ENCODE measurements at regions not wholly inside any gene's neighbourhood (a gene's known extent, or its start where the extent isn't known, plus 50 kb on each side); places are given as distances from the start of the nearest gene placed in this dataset.

DNA sequence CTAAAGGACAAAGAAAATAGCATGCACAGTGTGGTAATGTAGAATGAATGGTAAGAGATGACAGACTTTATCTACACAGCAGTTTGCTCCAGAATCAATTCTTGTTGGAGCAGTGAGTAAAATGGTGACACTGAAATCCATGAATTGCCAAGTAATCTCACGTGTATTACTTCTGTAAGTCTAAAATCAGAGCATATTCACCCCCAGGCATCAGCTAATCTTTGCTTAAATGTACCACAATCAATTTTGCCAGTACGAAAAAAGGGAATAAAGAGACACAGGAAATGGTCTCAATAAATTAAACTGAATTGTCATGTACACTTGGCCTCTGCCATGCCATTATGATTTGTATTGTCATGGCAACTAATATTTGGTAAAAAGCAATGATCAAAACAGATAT, 294.2 kb downstream of the PCDH17 start:
- Mint-ChIP-seq H3K27me3 (ENCODE audit: low read depth) (no peaks in the 10 kb centered on the region), H3K9me3 (peaks cover 9% of the 10 kb centered on the region), H3K4me3 (ENCODE audit: low read depth) (no peak overlapping the region), H3K4me1 (ENCODE audit: low read depth) (no peaks in the 10 kb centered on the region), H3K36me3 (ENCODE audit: low read depth) (no peaks in the 10 kb centered on the region), H3K27ac (no peak overlapping the region)
- DNase-seq (ENCODE audit: low spot score) = no peak
- intact Hi-C loops (cut with micrococcal nuclease) = no loop called here

DNA sequence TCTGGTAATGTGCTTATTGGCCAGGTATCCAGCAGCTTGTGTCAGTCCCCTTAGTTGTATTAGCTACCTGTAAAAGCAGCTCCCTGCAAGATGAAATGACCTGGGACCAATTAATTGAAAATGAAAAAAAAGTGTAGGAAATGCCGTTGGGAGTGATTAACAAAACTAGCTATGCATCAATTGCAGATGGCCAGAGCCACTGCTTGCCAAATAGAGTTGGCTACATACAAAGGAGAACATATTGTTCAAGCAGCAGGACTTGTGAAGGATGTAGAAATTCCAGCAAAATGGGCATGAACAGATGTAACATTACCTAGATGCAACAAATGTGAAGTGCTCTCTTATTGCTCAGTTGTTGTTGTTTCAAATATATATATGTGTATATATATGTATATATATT, 300.5 kb downstream of the PCDH17 start:
- H3K4me3 Mint-ChIP-seq (ENCODE audit: low read depth) = no peak overlapping the region
- H3K9me3 Mint-ChIP-seq = peaks cover 30% of the 10 kb centered on the region
- intact Hi-C loops (cut with micrococcal nuclease) = no loop called here
- no peak for DNase-seq (ENCODE audit: low spot score)
- no peak overlapping the region for H3K27ac Mint-ChIP-seq
- no peaks in the 10 kb centered on the region for H3K4me1 Mint-ChIP-seq (ENCODE audit: low read depth)
- H3K36me3 Mint-ChIP-seq (ENCODE audit: low read depth) = no peaks in the 10 kb centered on the region
- no peaks in the 10 kb centered on the region for H3K27me3 Mint-ChIP-seq (ENCODE audit: low read depth)

DNA sequence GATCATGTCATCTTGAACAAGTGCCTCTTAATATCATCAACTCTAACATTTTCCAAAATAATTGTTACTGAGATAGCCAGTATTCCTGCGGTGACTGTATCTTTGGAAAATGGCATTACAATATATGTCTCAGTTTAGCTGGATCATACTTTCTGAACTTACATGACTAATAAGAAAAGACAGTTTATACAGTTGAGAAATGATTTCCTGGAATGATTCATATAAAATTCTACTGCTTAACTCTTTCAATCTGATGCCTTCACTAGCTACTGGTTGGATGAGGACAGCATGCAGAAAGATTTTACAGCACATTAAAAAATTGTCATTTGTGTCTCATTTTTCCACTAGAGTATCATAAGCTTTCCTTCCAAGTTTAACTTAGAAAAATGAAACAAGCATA, 302.1 kb downstream of the PCDH17 start:
- no peaks in the 10 kb centered on the region for H3K4me1 Mint-ChIP-seq (ENCODE audit: low read depth)

DNA sequence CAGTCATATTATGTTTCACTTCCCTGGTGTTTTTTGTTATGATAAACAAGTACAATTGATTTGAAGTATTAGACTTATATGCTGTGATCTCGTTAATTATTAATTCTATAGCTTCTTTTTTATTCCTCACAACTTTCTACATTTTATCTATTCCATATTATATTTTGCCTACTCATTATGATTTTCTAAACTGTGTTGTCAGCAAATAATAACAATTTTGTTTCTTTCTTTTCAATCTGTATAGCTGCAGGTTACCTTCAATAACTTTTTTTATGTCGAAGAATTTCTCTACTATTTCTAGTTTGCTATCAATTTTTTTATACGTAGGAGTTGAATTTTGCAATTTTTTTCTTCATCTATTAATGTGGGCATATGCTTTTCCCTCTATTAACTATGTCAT, 304.4 kb downstream of the PCDH17 start:
- intact Hi-C loops (cut with micrococcal nuclease) = no loop called here
- no peaks in the 10 kb centered on the region for H3K27me3 Mint-ChIP-seq (ENCODE audit: low read depth)
- no peaks in the 10 kb centered on the region for H3K36me3 Mint-ChIP-seq (ENCODE audit: low read depth)
- H3K9me3 Mint-ChIP-seq = peaks cover 36% of the 10 kb centered on the region
- H3K27ac Mint-ChIP-seq = no peak overlapping the region
- no peak overlapping the region for H3K4me3 Mint-ChIP-seq (ENCODE audit: low read depth)
- no peak for DNase-seq (ENCODE audit: low spot score)
- no peaks in the 10 kb centered on the region for H3K4me1 Mint-ChIP-seq (ENCODE audit: low read depth)

More for the DNA sequence above, 302.1 kb downstream of the PCDH17 start:
- intact Hi-C loops (cut with micrococcal nuclease) = no loop called here
- no peaks in the 10 kb centered on the region for H3K36me3 Mint-ChIP-seq (ENCODE audit: low read depth)
- H3K27me3 Mint-ChIP-seq (ENCODE audit: low read depth) = no peaks in the 10 kb centered on the region
- H3K4me3 Mint-ChIP-seq (ENCODE audit: low read depth) = no peak overlapping the region
- DNase-seq (ENCODE audit: low spot score) = no peak
- H3K27ac Mint-ChIP-seq = no peak overlapping the region
- peaks cover 35% of the 10 kb centered on the region for H3K9me3 Mint-ChIP-seq

DNA sequence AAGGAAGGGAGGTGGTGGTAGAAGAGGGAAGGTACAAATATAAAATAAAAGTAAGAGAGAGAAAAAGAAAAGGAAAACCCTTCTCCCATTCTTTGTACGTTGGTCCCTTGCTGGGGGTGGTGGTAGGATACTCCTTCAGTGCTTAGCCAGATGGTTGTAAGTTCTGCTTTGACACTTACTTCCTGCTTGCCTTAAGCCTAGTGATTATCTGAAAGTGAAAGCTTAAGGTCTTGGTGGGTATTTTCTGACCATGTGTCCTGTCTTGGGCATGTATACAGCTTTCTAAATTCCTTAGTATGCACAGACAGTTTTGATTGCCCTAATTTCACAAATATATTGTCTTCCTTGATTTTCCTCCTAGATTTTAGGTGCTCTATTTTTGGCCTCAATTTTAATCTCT, 314.8 kb downstream of the PCDH17 start:
- no peaks in the 10 kb centered on the region for H3K36me3 Mint-ChIP-seq (ENCODE audit: low read depth)
- no peaks in the 10 kb centered on the region for H3K4me1 Mint-ChIP-seq (ENCODE audit: low read depth)
- H3K27ac Mint-ChIP-seq = no peak overlapping the region
- intact Hi-C loops (cut with micrococcal nuclease) = no loop called here
- peaks cover 29% of the 10 kb centered on the region for H3K9me3 Mint-ChIP-seq
- no peak overlapping the region for H3K4me3 Mint-ChIP-seq (ENCODE audit: low read depth)
- no peak for DNase-seq (ENCODE audit: low spot score)
- H3K27me3 Mint-ChIP-seq (ENCODE audit: low read depth) = no peaks in the 10 kb centered on the region

DNA sequence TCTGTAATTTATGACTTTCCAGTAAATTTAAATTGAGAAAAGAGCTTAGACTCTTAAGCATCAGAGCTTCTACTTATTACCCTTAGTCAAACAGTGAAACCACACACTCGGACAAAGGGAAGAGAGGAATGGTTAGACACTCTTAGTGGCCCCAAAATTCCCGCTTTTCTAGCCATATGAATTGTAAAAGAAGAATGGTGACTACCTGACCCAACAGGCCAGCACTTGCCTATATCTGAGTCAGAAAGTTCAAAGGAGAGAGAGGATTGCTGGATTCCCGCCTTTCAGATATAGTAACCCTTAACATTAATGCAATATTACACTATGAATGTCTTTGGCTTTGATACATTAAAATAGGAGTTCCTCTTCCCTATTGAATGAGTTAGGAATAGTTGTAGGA, 317.3 kb downstream of the PCDH17 start:
- Mint-ChIP-seq H3K27ac (no peak overlapping the region), H3K4me3 (ENCODE audit: low read depth) (no peak overlapping the region), H3K27me3 (ENCODE audit: low read depth) (no peaks in the 10 kb centered on the region), H3K4me1 (ENCODE audit: low read depth) (no peaks in the 10 kb centered on the region), H3K36me3 (ENCODE audit: low read depth) (no peaks in the 10 kb centered on the region), H3K9me3 (peaks cover 36% of the 10 kb centered on the region)
- intact Hi-C loops (cut with micrococcal nuclease) = no loop called here
- DNase-seq (ENCODE audit: low spot score) = no peak

DNA sequence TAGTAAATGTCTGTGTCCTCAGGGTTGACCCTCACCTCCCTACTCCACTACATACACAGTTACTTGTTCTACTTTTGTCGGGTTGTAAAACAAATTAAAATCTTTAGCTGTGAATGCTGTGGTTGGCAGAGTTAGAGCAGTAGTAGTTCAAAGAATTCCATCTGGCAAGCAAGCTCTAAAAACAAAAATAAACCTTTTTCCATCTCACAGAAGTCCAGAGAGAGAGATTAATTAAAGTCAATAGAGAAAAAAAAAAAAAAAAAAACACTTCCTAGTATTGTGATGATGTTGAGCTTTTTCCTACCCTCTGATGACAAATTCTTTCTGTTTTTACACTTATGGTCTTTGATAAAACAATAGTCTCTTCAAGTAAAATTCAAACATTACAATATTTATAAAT, 338.4 kb downstream of the PCDH17 start:
- Mint-ChIP-seq H3K4me1 (ENCODE audit: low read depth) (no peaks in the 10 kb centered on the region), H3K36me3 (ENCODE audit: low read depth) (no peaks in the 10 kb centered on the region), H3K4me3 (ENCODE audit: low read depth) (no peak overlapping the region), H3K27ac (no peak overlapping the region), H3K27me3 (ENCODE audit: low read depth) (no peaks in the 10 kb centered on the region), H3K9me3 (peaks cover 62% of the 10 kb centered on the region)
- intact Hi-C loops (cut with micrococcal nuclease) = no loop called here
- DNase-seq (ENCODE audit: low spot score) = no peak

DNA sequence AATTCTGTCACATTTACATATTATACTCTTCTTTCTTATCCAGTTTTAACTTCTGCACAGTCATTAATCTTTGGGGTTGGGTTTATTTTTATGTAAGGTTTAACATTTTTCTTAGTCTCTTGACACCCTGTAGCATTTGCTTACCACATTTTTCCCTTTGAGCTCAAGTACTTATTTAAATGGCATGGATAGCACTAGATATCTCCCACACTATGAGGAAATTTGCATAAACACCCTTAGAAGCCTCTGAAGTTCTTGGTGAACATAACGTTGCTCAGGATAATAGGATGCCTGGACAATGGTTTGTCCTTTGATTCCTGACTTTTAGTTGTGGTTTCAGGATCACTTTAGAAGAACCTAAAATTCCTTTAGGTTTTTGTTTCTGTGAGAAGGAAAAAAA, 338.9 kb downstream of the PCDH17 start:
- Mint-ChIP-seq H3K9me3 (peaks cover 61% of the 10 kb centered on the region), H3K36me3 (ENCODE audit: low read depth) (no peaks in the 10 kb centered on the region), H3K4me1 (ENCODE audit: low read depth) (no peaks in the 10 kb centered on the region), H3K4me3 (ENCODE audit: low read depth) (no peak overlapping the region), H3K27me3 (ENCODE audit: low read depth) (no peaks in the 10 kb centered on the region), H3K27ac (no peak overlapping the region)
- intact Hi-C loops (cut with micrococcal nuclease) = no loop called here
- no peak for DNase-seq (ENCODE audit: low spot score)

DNA sequence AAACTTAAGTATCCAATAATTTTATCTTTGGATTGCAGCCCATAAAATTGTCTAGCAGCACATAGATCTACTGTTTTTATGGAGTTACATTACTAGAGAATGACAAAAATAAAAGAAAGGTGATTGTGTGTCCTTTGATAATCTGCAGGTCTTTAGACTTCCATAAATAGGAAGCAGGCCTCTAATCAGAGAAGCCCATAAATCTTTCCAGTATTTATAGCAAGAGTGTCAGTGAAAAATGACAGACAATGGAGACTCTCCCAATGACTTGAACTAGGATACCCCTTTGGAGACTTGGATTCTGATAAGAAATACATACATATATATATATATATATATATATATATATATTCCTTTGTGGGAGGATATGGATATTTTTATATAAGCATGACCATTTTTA, 351.2 kb downstream of the PCDH17 start:
- intact Hi-C loops (cut with micrococcal nuclease) = no loop called here
- no peak overlapping the region for H3K4me3 Mint-ChIP-seq (ENCODE audit: low read depth)
- H3K4me1 Mint-ChIP-seq (ENCODE audit: low read depth) = no peaks in the 10 kb centered on the region
- no peak overlapping the region for H3K27ac Mint-ChIP-seq
- H3K27me3 Mint-ChIP-seq (ENCODE audit: low read depth) = no peaks in the 10 kb centered on the region
- H3K36me3 Mint-ChIP-seq (ENCODE audit: low read depth) = no peaks in the 10 kb centered on the region
- DNase-seq (ENCODE audit: low spot score) = no peak
- H3K9me3 Mint-ChIP-seq = peaks cover 41% of the 10 kb centered on the region

DNA sequence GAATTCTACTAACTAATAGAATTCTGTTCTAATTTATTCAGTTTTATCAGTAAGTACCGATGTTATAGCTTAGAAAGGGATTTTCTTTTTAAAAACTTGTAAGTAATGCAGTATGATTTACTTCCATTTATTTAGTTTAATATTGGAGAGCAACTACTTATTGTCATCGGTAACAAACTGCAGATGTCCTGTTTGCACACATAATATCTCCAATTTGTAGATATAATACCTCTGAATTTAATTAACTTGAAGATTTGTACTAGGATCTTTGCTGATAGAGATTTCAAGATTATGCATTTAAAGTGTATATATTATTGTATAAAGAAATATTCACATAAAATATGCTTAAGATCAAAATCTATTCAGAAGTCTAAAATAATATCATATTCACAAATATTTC, 356.7 kb downstream of the PCDH17 start:
- no peak overlapping the region for H3K4me3 Mint-ChIP-seq (ENCODE audit: low read depth)
- H3K27me3 Mint-ChIP-seq (ENCODE audit: low read depth) = no peaks in the 10 kb centered on the region
- H3K4me1 Mint-ChIP-seq (ENCODE audit: low read depth) = no peaks in the 10 kb centered on the region
- H3K9me3 Mint-ChIP-seq = peaks cover 42% of the 10 kb centered on the region
- intact Hi-C loops (cut with micrococcal nuclease) = no loop called here
- no peak for DNase-seq (ENCODE audit: low spot score)
- no peaks in the 10 kb centered on the region for H3K36me3 Mint-ChIP-seq (ENCODE audit: low read depth)
- no peak overlapping the region for H3K27ac Mint-ChIP-seq

DNA sequence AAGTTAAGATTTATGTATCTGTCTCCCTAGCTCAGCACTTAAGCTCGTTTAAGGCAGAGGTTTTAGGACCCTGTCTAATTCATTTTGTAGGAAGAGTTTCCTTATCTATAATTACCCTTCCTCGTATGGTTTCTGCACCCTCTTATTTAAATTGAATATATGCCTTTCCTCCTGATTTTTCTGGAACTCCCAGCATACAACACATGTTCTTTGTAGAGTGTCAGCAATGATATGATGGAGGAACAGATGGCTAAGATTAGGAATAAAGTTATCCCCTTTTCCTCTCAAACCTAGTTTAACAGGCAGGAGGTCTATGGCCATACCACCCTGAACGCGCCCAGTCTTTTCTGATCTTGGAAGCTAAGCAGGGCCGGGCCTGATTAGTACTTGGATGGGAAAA, 359.5 kb downstream of the PCDH17 start:
- no peaks in the 10 kb centered on the region for H3K36me3 Mint-ChIP-seq (ENCODE audit: low read depth)
- H3K27ac Mint-ChIP-seq = no peak overlapping the region
- no peak for DNase-seq (ENCODE audit: low spot score)
- H3K9me3 Mint-ChIP-seq = peaks cover 37% of the 10 kb centered on the region
- H3K27me3 Mint-ChIP-seq (ENCODE audit: low read depth) = no peaks in the 10 kb centered on the region
- no peak overlapping the region for H3K4me3 Mint-ChIP-seq (ENCODE audit: low read depth)
- intact Hi-C loops (cut with micrococcal nuclease) = no loop called here
- H3K4me1 Mint-ChIP-seq (ENCODE audit: low read depth) = no peaks in the 10 kb centered on the region

DNA sequence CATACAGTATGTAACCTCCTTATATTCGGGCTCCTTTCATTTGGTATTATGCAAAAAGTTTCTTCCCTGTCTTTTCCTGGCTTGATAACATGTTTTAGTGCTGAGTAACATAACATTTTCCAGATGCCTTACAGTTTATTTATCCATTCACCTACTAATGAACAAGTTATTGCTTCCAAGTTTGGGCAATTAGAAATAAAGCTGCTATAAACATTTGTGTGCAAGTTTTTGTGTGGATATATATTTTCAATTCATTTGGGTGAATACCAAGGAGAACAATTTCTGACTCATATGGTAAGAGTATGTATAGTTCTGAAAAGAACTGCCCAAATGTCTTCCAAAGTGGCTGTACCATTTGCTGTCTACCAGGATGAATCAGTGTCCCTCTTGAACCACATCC, 360.9 kb downstream of the PCDH17 start:
- Mint-ChIP-seq H3K27ac (no peak overlapping the region), H3K4me3 (ENCODE audit: low read depth) (no peak overlapping the region), H3K9me3 (peaks cover 28% of the 10 kb centered on the region), H3K27me3 (ENCODE audit: low read depth) (no peaks in the 10 kb centered on the region), H3K4me1 (ENCODE audit: low read depth) (no peaks in the 10 kb centered on the region), H3K36me3 (ENCODE audit: low read depth) (no peaks in the 10 kb centered on the region)
- DNase-seq (ENCODE audit: low spot score) = no peak
- intact Hi-C loops (cut with micrococcal nuclease) = no loop called here

DNA sequence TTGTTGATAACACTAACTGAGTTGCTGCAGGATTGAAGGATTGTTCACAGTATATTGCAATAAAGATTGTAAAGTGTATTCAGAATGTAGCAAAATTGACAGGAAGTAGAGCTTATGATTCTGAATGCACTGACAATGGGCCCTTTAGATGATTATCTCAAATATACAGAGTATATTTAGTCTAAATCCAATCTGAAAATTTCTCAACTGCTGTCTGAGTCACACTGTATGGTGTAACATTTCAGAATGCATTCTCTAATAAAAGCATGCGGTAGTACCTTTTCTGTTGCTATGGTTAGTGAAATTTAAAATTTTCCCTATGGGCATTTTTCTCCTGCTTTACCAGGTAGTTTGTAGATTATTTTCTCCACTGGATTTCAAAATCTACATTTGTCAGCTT, 365.2 kb downstream of the PCDH17 start:
- no peaks in the 10 kb centered on the region for H3K4me1 Mint-ChIP-seq (ENCODE audit: low read depth)
- H3K27ac Mint-ChIP-seq = no peak overlapping the region
- peaks cover 62% of the 10 kb centered on the region for H3K9me3 Mint-ChIP-seq
- no peaks in the 10 kb centered on the region for H3K36me3 Mint-ChIP-seq (ENCODE audit: low read depth)
- no peak for DNase-seq (ENCODE audit: low spot score)
- no peak overlapping the region for H3K4me3 Mint-ChIP-seq (ENCODE audit: low read depth)
- intact Hi-C loops (cut with micrococcal nuclease) = no loop called here
- H3K27me3 Mint-ChIP-seq (ENCODE audit: low read depth) = no peaks in the 10 kb centered on the region

DNA sequence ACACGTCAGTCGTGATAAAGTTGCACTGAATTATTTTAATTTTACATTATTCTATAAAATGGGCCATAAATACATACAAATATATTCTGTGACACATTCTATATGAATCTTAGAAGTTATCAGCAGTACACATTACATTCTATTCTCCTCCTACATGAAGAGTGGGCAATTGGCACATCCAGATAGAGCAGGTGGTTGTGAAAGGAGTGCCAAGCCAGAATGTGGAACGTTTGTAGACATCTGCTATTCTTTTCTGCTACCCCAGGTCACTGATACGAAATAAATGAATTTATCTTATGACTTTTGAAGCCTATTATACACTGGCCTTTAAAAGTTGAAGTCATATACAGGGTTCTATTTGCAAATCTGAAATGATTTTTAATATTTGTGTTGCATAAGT, 373.2 kb downstream of the PCDH17 start:
- Mint-ChIP-seq H3K27me3 (ENCODE audit: low read depth) (no peaks in the 10 kb centered on the region), H3K4me1 (ENCODE audit: low read depth) (no peaks in the 10 kb centered on the region), H3K36me3 (ENCODE audit: low read depth) (no peaks in the 10 kb centered on the region), H3K27ac (no peak overlapping the region), H3K4me3 (ENCODE audit: low read depth) (no peak overlapping the region), H3K9me3 (peaks cover 43% of the 10 kb centered on the region)
- DNase-seq (ENCODE audit: low spot score) = no peak
- intact Hi-C loops (cut with micrococcal nuclease) = no loop called here

Data from activated T-helper 2 cell treated with anti-CD3 and anti-CD28 coated beads, Interferon-gamma antibody, Interleukin-2, Interleukin-4, amounts not matched to agents 10 μg/mL and 5 μg/mL and 100 μg/mL, durations not matched to agents 14 hours and 24 hours and 36 hours (primary cell).